HG03520 (cell line): ENCODE measurements at regions not wholly inside any gene's neighbourhood (a gene's known extent, or its start where the extent isn't known, plus 50 kb on each side); places are given as distances from the start of the nearest gene placed in this dataset.

Source experiments
- ATAC-seq: cut with Tn5 transposase; IDR thresholded peaks from one replicate; pipeline ENCODE4 v1.9.1; 2021; ENCODE audit warnings: mild to moderate bottlenecking, moderate library complexity; ENCODE audit not compliant: unreplicated experiment

- no peak for ATAC-seq
These were observed 411.7 kb upstream of the RORA start for GRCh38 chr15:61640756-61641155.

- ATAC-seq: no peak
These were observed 410.4 kb upstream of the RORA start for GRCh38 chr15:61639491-61639890.

- no peak for ATAC-seq
These were observed 405.7 kb upstream of the RORA start for GRCh38 chr15:61634837-61635236.

DNA sequence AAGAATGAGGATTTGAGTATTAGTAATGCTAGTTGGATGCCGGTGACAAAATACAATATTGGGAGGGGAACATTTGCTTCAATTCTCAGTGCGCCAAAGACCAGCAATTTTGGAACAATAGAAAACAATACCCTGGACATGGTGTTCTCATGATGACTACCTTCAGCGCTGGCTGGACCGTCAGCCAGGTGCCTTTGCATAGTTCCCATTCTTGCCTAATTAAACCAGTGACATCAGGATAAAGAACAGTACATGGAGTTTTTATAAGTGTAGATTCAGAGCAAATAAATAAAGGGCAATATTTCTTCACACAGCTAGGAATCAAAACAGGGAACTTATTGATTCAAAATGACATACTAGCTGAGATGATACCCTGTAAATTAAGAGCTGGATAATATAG, 404.8 kb upstream of the RORA start:
- no peak for ATAC-seq

GRCh38 chr15:61629269-61629668, 400.2 kb upstream of the RORA start:
- no peak for ATAC-seq

DNA sequence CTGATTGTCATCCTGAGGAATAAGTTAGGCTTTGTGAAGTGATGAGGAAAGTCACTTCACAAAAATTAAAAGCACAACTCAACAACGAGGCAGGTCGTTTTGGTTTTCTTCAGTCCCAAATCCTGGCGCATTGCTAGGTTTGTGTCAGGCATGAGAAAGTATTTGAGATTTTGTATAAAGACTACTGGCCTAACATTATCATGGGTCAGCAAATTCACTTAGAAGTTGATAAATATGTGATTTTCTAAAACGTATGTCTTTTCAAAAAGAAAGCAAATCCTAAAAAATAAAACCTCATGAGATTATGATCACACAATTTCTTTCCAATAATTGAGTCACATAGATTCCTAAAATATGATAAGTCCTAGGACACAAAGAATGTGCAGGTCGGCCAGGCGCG, 395.8 kb upstream of the RORA start:
- no peak for ATAC-seq

GRCh38 chr15:61623746-61624145, 394.6 kb upstream of the RORA start:
- no peak for ATAC-seq

- ATAC-seq: no peak
These were observed 392.8 kb upstream of the RORA start for GRCh38 chr15:61621865-61622264.

DNA sequence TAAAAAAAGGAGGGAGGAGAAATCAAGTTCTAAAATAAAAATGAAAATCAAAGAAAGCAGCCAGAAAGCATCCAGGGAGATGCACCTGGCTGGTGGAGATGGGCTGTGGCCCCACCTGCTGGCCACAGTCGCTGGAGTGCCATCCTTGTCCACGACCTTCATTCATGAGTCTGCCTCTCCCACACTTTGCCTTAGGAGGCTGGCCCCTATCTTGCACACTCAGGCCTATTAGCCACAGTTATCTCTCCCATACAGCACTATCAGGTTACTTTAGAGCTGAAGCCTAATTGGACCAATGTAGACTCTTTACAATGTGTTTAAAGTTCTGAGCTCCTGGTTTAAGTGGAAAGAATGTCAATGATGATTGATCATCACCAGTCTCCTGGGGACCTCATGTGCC, 392.0 kb upstream of the RORA start:
- ATAC-seq: no peak

GRCh38 chr15:61620151-61620550, 391.0 kb upstream of the RORA start:
- ATAC-seq: no peak

GRCh38 chr15:61613729-61614128, 384.6 kb upstream of the RORA start:
- ATAC-seq: no peak

DNA sequence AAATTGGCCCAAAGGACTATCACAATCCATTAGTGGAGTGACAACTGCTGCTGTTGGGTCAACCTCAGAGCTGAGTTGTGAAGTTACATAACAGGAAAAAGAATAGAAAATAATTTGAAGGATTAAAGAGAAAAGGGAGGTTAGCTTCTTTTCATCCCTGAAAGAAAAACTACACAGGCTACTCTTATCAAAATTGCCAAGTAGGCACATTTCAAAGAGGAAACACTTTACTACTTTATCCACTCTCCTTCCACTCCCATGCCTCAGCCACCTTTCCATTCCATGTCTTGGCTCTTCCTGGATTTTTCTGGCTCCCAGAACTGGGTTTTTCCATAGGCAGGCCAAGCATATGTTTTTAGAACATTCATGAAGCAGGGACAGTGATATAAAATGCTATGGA, 384.0 kb upstream of the RORA start:
- ATAC-seq: no peak

- ATAC-seq: no peak
These were observed 383.0 kb upstream of the RORA start for GRCh38 chr15:61612111-61612510.

- ATAC-seq: no peak
These were observed 376.2 kb upstream of the RORA start for GRCh38 chr15:61605343-61605742.

DNA sequence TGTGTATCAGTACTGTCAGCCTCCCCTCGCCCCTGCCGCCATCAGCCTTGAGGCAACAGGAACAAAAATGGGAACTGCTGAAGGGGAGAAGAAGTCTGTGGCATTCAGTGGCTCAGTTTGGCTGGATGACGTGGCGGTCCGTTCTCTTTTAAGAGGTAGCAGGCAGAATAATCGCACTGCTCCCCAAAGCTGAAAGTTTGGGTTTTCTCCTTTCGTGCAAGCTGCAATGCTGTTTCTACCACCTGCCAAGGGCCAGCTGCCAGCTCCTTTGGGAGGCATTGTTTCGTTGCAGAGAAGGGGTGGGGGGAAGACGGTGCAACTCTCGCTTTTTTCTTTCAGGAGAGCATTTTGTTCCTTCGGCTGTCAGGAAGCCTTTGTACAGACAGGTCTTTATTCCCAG, 369.6 kb upstream of the RORA start:
- ATAC-seq: no peak

- ATAC-seq: no peak
These were observed 355.3 kb upstream of the RORA start for GRCh38 chr15:61584410-61584809.

GRCh38 chr15:61582092-61582491, 353.0 kb upstream of the RORA start:
- ATAC-seq: no peak

DNA sequence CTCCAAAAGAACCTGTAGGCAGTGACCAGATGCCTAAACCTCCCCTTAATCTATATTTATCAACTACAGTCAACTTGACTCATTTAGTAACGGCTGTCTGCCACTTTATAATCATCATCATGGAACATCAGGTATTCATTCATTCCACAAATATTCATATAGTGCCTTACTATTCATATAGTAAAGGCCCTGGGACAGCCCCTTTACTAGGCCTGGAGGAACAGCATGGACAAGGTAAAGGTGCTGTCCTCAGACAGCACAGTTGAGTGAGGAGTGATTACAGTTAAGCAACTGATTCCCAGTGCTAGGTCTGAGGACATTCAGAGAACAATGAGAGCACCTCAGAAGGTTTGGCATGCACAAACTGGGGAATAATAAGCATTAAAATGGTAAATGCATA, 346.5 kb upstream of the RORA start:
- no peak for ATAC-seq

GRCh38 chr15:61571026-61571425, 341.9 kb upstream of the RORA start:
- no peak for ATAC-seq

- no peak for ATAC-seq
These were observed 335.7 kb upstream of the RORA start for GRCh38 chr15:61564785-61565184.

- no peak for ATAC-seq
These were observed 329.4 kb upstream of the RORA start for GRCh38 chr15:61558172-61559136.

GRCh38 chr15:61556037-61556648, 327.0 kb upstream of the RORA start:
- ATAC-seq: no peak
